ENCODE measurements at regions not wholly inside any gene's neighbourhood (a gene's known extent, or its start where the extent isn't known, plus 50 kb on each side); places are given as distances from the start of the nearest gene placed in this dataset.

GRCh38 chr5:93099902-93100347 lies 481.1 kb downstream of the NR2F1-AS1 start:
- TF ChIP-seq, protein P1, sequence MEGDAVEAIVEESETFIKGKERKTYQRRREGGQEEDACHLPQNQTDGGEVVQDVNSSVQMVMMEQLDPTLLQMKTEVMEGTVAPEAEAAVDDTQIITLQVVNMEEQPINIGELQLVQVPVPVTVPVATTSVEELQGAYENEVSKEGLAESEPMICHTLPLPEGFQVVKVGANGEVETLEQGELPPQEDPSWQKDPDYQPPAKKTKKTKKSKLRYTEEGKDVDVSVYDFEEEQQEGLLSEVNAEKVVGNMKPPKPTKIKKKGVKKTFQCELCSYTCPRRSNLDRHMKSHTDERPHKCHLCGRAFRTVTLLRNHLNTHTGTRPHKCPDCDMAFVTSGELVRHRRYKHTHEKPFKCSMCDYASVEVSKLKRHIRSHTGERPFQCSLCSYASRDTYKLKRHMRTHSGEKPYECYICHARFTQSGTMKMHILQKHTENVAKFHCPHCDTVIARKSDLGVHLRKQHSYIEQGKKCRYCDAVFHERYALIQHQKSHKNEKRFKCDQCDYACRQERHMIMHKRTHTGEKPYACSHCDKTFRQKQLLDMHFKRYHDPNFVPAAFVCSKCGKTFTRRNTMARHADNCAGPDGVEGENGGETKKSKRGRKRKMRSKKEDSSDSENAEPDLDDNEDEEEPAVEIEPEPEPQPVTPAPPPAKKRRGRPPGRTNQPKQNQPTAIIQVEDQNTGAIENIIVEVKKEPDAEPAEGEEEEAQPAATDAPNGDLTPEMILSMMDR (IDR thresholded peaks at IDR 0.05), result no peak
- no peak for TF ChIP-seq ZFX (IDR thresholded peaks at IDR 0.05; ENCODE audit: borderline replicate concordance)
